Body of pancreas (tissue), 4 donors: ENCODE measurements at regions not wholly inside any gene's neighbourhood (a gene's known extent, or its start where the extent isn't known, plus 50 kb on each side); places are given as distances from the start of the nearest gene placed in this dataset.

ENCODE experiments used
- POLR2A ChIP-seq, 3 donors: fragments of 450-650 bp; IDR thresholded peaks; one replicate each; pipeline ENCODE4 v1.6.1; 2016; ENCODE audit warnings: antibody characterized with exemption in 3 of 3, mild to moderate bottlenecking in 2 of 3
- TF ChIP-seq, protein P1 (sequence below), 7 experiments: fragments of 450-650 bp in 4 of 7; fragments of 200-600 bp in 3 of 7; sonication (generic) in 3 of 7; IDR thresholded peaks; one replicate each; pipeline ENCODE4 v1.5.1; 2016 to 2019; ENCODE audit warnings: antibody characterized with exemption in 7 of 7

DNA sequence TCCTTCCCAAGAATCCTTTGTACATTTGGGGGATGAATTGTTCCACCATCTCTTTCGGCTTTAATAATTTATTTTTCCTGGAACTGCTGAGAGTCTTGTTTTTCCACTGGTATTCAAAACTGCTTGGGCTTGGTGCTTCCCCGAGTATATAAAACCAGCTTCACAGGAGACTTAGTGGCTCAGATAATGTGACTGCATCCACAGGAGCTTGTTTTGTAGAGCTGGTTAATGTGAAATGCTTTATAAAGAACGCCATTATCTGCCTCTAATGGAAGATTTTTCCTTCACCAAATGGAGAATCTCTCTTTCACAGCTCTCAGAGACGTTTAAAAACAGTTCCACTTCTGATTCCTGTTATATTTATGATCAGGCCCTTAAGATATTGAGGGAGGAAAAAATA is 935.5 kb downstream of the RAB28 start:
- TF ChIP-seq, protein P1, sequence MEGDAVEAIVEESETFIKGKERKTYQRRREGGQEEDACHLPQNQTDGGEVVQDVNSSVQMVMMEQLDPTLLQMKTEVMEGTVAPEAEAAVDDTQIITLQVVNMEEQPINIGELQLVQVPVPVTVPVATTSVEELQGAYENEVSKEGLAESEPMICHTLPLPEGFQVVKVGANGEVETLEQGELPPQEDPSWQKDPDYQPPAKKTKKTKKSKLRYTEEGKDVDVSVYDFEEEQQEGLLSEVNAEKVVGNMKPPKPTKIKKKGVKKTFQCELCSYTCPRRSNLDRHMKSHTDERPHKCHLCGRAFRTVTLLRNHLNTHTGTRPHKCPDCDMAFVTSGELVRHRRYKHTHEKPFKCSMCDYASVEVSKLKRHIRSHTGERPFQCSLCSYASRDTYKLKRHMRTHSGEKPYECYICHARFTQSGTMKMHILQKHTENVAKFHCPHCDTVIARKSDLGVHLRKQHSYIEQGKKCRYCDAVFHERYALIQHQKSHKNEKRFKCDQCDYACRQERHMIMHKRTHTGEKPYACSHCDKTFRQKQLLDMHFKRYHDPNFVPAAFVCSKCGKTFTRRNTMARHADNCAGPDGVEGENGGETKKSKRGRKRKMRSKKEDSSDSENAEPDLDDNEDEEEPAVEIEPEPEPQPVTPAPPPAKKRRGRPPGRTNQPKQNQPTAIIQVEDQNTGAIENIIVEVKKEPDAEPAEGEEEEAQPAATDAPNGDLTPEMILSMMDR (IDR thresholded peaks at IDR 0.05): no peak
- no peak for TF ChIP-seq POLR2A (IDR thresholded peaks at IDR 0.05)
